Upper lobe of right lung (tissue), 1 donor: ENCODE measurements at regions not wholly inside any gene's neighbourhood (a gene's known extent, or its start where the extent isn't known, plus 50 kb on each side); places are given as distances from the start of the nearest gene placed in this dataset.
"Not testable (repeated sequence)": the region's sequence is repeated elsewhere in the genome, so short reads cannot be mapped to it uniquely, and the experiment has no call there.

Source experiments
- ATAC-seq: fragments of 200-7000 bp; cut with Tn5 transposase; one replicate; pipeline ENCODE4 v1.9.1; 2020; ENCODE audit warnings: mild to moderate bottlenecking, moderate library complexity
- DNase-seq: peaks from one replicate; pipeline ENCODE4 v3.0.0-alpha.2; 2020
- H3K27ac ChIP-seq: fragments of 200-600 bp; one replicate; pipeline ENCODE4 v1.8.0; 2022
- H3K27me3 ChIP-seq: fragments of 200-600 bp; one replicate; pipeline ENCODE4 v1.8.0; 2022; ENCODE audit warnings: mild to moderate bottlenecking
- H3K36me3 ChIP-seq: fragments of 200-600 bp; one replicate; pipeline ENCODE4 v1.8.0; 2022
- H3K4me1 ChIP-seq: fragments of 200-600 bp; one replicate; pipeline ENCODE4 v1.8.0; 2022
- H3K4me3 ChIP-seq: fragments of 200-600 bp; one replicate; pipeline ENCODE4 v1.8.0; 2022; ENCODE audit warnings: mild to moderate bottlenecking
- H3K9me3 ChIP-seq: fragments of 200-600 bp; one replicate; pipeline ENCODE4 v1.8.0; 2022
- intact Hi-C: fragments of 100-400 bp; cut with DNase I; formaldehyde crosslinking; loops from one replicate; pipeline ENCODE4 v1.11.0; 2022
- TF ChIP-seq, protein P1 (sequence below): fragments of 200-600 bp; IDR thresholded peaks from one replicate; pipeline ENCODE4 v1.8.0; 2022; ENCODE audit warnings: antibody characterized with exemption
- donor health status: DM: no; HTN: yes; CAD: no; lungs with severe emphysema.

DNA sequence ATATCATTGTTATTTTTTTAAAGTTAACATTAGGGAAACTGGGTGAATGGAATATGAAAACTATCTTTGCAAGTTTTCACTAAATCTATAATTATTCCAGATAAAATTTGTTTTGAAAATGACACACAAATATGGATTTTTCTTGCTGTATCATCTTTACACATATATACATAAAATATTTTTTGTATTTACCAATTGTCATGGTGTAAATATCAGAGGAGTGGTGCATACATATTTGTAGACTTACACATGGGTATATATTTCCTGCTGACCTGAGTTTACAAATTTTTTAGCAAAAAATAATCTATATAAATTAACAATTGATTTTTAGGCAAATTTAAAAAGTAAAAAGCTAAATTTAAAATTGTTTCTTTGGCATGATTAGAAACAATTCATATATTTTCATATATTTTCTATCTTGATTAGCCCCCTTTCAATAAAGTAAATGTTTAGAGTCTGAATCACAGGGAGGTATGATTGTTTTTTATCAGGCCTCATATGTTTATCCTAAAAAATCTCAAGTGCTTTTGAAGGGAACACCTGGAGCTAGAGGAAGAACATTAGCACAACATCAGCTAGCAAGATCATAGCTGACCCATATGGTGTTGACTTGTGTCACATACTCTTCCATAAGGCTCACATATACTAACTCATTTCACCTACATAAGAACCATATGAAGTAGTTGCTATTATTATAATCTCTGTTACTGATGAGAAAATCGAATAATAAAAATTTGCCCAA, 671.8 kb upstream of the GJE1 start:
- TF ChIP-seq, protein P1, sequence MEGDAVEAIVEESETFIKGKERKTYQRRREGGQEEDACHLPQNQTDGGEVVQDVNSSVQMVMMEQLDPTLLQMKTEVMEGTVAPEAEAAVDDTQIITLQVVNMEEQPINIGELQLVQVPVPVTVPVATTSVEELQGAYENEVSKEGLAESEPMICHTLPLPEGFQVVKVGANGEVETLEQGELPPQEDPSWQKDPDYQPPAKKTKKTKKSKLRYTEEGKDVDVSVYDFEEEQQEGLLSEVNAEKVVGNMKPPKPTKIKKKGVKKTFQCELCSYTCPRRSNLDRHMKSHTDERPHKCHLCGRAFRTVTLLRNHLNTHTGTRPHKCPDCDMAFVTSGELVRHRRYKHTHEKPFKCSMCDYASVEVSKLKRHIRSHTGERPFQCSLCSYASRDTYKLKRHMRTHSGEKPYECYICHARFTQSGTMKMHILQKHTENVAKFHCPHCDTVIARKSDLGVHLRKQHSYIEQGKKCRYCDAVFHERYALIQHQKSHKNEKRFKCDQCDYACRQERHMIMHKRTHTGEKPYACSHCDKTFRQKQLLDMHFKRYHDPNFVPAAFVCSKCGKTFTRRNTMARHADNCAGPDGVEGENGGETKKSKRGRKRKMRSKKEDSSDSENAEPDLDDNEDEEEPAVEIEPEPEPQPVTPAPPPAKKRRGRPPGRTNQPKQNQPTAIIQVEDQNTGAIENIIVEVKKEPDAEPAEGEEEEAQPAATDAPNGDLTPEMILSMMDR, result no peak
- no peak for ATAC-seq
- no peak for DNase-seq
- no peaks in the 10 kb centered on the region for H3K9me3 ChIP-seq
- H3K4me3 ChIP-seq, result no peak overlapping the region
- no peaks in the 10 kb centered on the region for H3K36me3 ChIP-seq
- no peaks in the 10 kb centered on the region for H3K27me3 ChIP-seq
- H3K4me1 ChIP-seq, result no peaks in the 10 kb centered on the region
- intact Hi-C loops, result no loop called here
- no peak overlapping the region for H3K27ac ChIP-seq

DNA sequence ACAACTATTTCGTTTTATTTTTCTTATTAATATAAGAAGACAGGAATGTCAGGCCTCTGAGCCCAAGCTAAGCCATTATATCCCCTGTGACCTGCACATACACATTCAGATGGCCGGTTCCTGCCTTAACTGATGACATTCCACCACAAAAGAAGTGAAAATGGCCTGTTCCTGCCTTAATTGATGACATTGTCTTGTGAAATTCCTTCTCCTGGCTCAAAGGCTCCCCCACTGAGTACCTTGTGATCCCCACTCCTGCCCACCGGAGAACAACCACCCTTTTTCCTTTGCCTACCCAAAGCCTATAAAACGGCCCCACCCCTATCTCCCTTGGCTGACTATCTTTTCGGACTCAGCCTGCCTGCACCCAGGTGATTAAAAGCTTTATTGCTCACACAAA, 672.5 kb upstream of the GJE1 start:
- H3K36me3 ChIP-seq, intact Hi-C loops, H3K9me3 ChIP-seq, H3K27ac ChIP-seq, H3K27me3 ChIP-seq, H3K4me3 ChIP-seq, DNase-seq, H3K4me1 ChIP-seq, ATAC-seq: not testable (repeated sequence)

DNA sequence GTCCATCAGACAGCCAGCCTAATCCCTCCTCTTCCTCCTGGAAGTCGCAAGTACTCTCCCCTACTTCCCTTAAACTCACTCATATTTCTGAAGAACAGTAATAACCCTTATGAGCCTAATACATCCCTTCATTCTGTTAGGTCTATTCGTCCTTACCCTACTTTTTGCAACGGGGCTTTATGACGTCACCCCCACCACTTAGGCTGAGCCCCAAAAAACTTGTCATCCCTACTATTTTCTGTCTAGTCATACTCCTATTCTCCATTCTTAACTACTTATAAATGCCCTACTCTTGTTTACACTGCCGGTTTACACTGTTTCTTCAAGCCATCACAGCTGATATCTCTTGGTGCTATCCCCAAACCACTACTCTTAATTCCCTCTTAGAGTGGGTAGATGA, 674.7 kb upstream of the GJE1 start:
- H3K27me3 ChIP-seq, H3K9me3 ChIP-seq, DNase-seq, H3K36me3 ChIP-seq, H3K4me3 ChIP-seq, ATAC-seq, intact Hi-C loops, H3K4me1 ChIP-seq, H3K27ac ChIP-seq: not testable (repeated sequence)

DNA sequence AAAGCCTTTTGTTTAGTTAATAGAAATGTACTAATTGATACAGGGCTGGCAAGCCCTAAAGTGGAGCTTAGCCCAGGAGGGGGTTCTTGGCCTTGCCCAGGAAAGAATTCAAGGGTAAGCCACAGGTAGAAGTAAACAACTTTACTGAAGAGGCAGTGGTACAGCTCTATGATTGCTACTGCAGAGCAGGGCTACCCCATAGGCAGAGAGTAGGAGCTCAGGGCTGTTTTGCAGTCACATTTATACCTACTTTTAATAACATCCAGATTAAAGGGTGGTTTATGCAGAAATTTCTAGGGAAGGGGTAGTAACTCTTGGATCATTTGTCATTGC, 680.4 kb upstream of the GJE1 start:
- H3K4me3 ChIP-seq, result no peak overlapping the region
- TF ChIP-seq, protein P1, result no peak
- no peak overlapping the region for H3K27ac ChIP-seq
- H3K36me3 ChIP-seq, result no peaks in the 10 kb centered on the region
- ATAC-seq (no peak), DNase-seq (no peak)
- intact Hi-C loops, result no loop called here
- H3K27me3 ChIP-seq, result no peaks in the 10 kb centered on the region
- no peaks in the 10 kb centered on the region for H3K4me1 ChIP-seq
- no peaks in the 10 kb centered on the region for H3K9me3 ChIP-seq

DNA sequence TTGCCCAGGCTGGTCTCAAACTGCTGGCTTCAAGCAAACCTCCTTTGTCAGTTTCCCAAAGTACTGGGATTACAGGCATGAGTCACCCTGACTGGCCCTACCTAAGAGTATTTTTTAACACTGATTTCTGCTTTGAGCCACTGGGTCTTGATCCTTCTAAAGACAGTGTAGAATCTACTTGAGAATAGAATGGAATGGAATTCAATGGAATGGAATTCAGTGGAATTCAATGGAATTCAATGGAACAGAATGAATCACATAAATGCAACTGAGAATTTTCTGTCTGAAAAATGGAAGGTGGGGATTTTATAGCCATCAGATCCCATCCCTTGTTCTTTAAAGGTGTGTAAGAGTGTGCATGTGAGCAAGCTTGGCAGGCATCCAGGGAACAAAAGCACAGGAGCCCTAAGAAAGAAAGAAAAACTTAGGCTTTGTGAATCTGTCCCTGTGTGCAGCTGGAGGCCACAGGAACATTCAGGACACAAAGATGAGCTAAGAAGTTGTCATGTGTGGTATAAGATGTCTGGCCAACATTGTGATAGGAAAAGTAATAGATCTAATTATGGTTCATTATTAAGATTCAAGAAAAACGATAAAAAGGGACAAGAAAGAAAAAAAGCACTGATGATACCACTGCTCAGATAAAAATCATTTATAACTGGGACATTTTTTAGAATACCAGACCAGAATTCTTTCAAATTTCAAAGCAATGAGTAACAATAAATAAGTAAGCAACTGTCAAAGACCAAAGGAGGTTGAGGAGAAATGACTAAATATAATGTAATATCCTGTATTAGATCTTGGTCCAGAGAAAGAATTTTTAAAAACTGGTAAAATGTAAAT, 681.0 kb upstream of the GJE1 start:
- no peaks in the 10 kb centered on the region for H3K27me3 ChIP-seq
- no peaks in the 10 kb centered on the region for H3K9me3 ChIP-seq
- TF ChIP-seq, protein P1, result no peak
- ATAC-seq (no peak), DNase-seq (no peak)
- H3K27ac ChIP-seq, result no peak overlapping the region
- no peak overlapping the region for H3K4me3 ChIP-seq
- H3K36me3 ChIP-seq, result no peaks in the 10 kb centered on the region
- no peaks in the 10 kb centered on the region for H3K4me1 ChIP-seq
- intact Hi-C loops, result no loop called here

DNA sequence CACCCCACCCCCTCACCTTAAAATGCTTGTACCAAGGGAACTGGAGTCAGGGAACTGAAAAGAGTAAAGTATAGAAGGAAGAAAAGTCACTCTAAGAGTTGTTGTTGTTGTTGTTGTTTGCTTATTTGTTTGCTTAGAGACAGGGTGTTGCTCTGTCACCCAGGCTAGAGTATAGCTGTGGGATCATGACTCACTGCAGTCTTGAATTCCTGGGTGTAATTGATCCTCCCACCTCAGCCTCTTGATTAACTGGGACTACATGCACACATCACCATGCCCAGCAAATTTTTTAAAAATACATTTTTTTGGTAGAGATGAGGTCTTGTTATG, 681.6 kb upstream of the GJE1 start:
- ATAC-seq (no peak), DNase-seq (no peak)
- H3K27ac ChIP-seq, result no peak overlapping the region
- no peaks in the 10 kb centered on the region for H3K36me3 ChIP-seq
- TF ChIP-seq, protein P1, result no peak
- H3K4me3 ChIP-seq, result no peak overlapping the region
- no peaks in the 10 kb centered on the region for H3K27me3 ChIP-seq
- no peaks in the 10 kb centered on the region for H3K9me3 ChIP-seq
- intact Hi-C loops, result no loop called here
- no peaks in the 10 kb centered on the region for H3K4me1 ChIP-seq
